UCSD-AML1 (cell line): ENCODE measurements at regions not wholly inside any gene's neighbourhood (a gene's known extent, or its start where the extent isn't known, plus 50 kb on each side); places are given as distances from the start of the nearest gene placed in this dataset.

Experiments
- DNase-seq: peaks from one replicate; lab custom pipeline; 2025; ENCODE audit not compliant: unreplicated experiment; lab: John Stamatoyannopoulos, UW

- DNase-seq: no peak
These were observed 269.3 kb upstream of the NCKAP5 start for GRCh38 chr2:133837441-133838094.

GRCh38 chr2:133838642-133839365 lies 270.5 kb upstream of the NCKAP5 start:
- DNase-seq: no peak

GRCh38 chr2:133839677-133840076 lies 271.4 kb upstream of the NCKAP5 start:
- no peak for DNase-seq

- DNase-seq: no peak
These were observed 272.5 kb upstream of the NCKAP5 start for GRCh38 chr2:133840761-133841160.

GRCh38 chr2:133841900-133842299 lies 273.6 kb upstream of the NCKAP5 start:
- no peak for DNase-seq

- DNase-seq: no peak
These were observed 274.2 kb upstream of the NCKAP5 start for GRCh38 chr2:133842446-133842845.

- DNase-seq: no peak
These were observed 274.8 kb upstream of the NCKAP5 start for GRCh38 chr2:133843091-133843490.

- no peak for DNase-seq
These were observed 275.3 kb upstream of the NCKAP5 start for GRCh38 chr2:133843551-133843950.

GRCh38 chr2:133844214-133844892 lies 276.1 kb upstream of the NCKAP5 start:
- peak; percentile 30 for DNase-seq

GRCh38 chr2:133846476-133846875 lies 278.2 kb upstream of the NCKAP5 start:
- DNase-seq: no peak

- no peak for DNase-seq
These were observed 279.3 kb upstream of the NCKAP5 start for GRCh38 chr2:133847591-133847990.

- DNase-seq: no peak
These were observed 279.9 kb upstream of the NCKAP5 start for GRCh38 chr2:133848111-133848649.

GRCh38 chr2:133849341-133849740 lies 281.1 kb upstream of the NCKAP5 start:
- DNase-seq: no peak

GRCh38 chr2:133854603-133855200 lies 286.4 kb upstream of the NCKAP5 start:
- no peak for DNase-seq

- no peak for DNase-seq
These were observed 287.3 kb upstream of the NCKAP5 start for GRCh38 chr2:133855526-133855925.

GRCh38 chr2:133856678-133857077 lies 288.4 kb upstream of the NCKAP5 start:
- no peak for DNase-seq

- DNase-seq: no peak
These were observed 291.3 kb upstream of the NCKAP5 start for GRCh38 chr2:133859578-133859977.

- DNase-seq: no peak
These were observed 294.2 kb upstream of the NCKAP5 start for GRCh38 chr2:133862400-133862977.

- no peak for DNase-seq
These were observed 295.0 kb upstream of the NCKAP5 start for GRCh38 chr2:133863106-133863800.

GRCh38 chr2:133865141-133865540 lies 296.9 kb upstream of the NCKAP5 start:
- DNase-seq: no peak

- DNase-seq: no peak
These were observed 298.9 kb upstream of the NCKAP5 start for GRCh38 chr2:133867166-133867565.
